Urothelium cell line (cell line): ENCODE measurements at regions not wholly inside any gene's neighbourhood (a gene's known extent, or its start where the extent isn't known, plus 50 kb on each side); places are given as distances from the start of the nearest gene placed in this dataset.
A peak's percentile ranks its signal among the peaks of the same experiment; 100 is the strongest.

ENCODE experiments used
- DNase-seq: peaks from one replicate; pipeline ENCODE4 v3.0.0; 2011; ENCODE audit warnings: low spot score, mixed read lengths
- FAIRE-seq: peaks from 2 replicates; lab custom pipeline; 2011; peaks lifted over from hg19 to GRCh38; lab: Jason Lieb, UNC

- DNase-seq = peak; percentile 59
- no peak for FAIRE-seq
These were observed 55.8 kb upstream of the SHC3 start for GRCh38 chr9:89234205-89235067.

- no peak for FAIRE-seq
- DNase-seq = no peak
These were observed 58.4 kb upstream of the SHC3 start for GRCh38 chr9:89236955-89237573.

GRCh38 chr9:89238424-89238823 lies 59.8 kb upstream of the SHC3 start:
- FAIRE-seq (no peak), DNase-seq (no peak)

GRCh38 chr9:89243296-89244061 lies 64.9 kb upstream of the SHC3 start:
- no peak for FAIRE-seq

GRCh38 chr9:89246840-89247239 lies 64.2 kb upstream of the CKS2 start:
- FAIRE-seq = no peak

More at GRCh38 chr9:89243296-89244061, 64.9 kb upstream of the SHC3 start:
- DNase-seq = no peak

GRCh38 chr9:89247431-89248353 lies 63.3 kb upstream of the CKS2 start:
- DNase-seq = peak; percentile 26
- FAIRE-seq = no peak

More at GRCh38 chr9:89246840-89247239, 64.2 kb upstream of the CKS2 start:
- DNase-seq = no peak

- DNase-seq = no peak
- FAIRE-seq = no peak
These were observed 62.0 kb upstream of the CKS2 start for GRCh38 chr9:89249001-89249400.

- FAIRE-seq (no peak), DNase-seq (no peak)
These were observed 58.2 kb upstream of the CKS2 start for GRCh38 chr9:89252651-89253267.

GRCh38 chr9:89254058-89254772 lies 56.8 kb upstream of the CKS2 start:
- peak; percentile 100 for FAIRE-seq
- no peak for DNase-seq

GRCh38 chr9:89254773-89255125 lies 56.2 kb upstream of the CKS2 start:
- FAIRE-seq = no peak
- peak; percentile 26 for DNase-seq

GRCh38 chr9:89256225-89256624 lies 54.8 kb upstream of the CKS2 start:
- DNase-seq = no peak
- FAIRE-seq = peak; percentile 95

GRCh38 chr9:89256642-89257041 lies 54.4 kb upstream of the CKS2 start:
- FAIRE-seq (no peak), DNase-seq (no peak)

- DNase-seq (no peak), FAIRE-seq (peak; percentile 99)
These were observed 50.5 kb upstream of the CKS2 start for GRCh38 chr9:89260525-89260924.
